Gastrocnemius medialis (tissue), 4 donors: ENCODE measurements at regions not wholly inside any gene's neighbourhood (a gene's known extent, or its start where the extent isn't known, plus 50 kb on each side); places are given as distances from the start of the nearest gene placed in this dataset.

Experiments used
- ATAC-seq, 2 donors: fragments of 150-250 bp; one replicate each; pipeline ENCODE4 v1.9.1; 2016
- DNase-seq, 2 donors: peaks; one replicate each; pipeline ENCODE4 v3.0.0-alpha.2; 2019
- H3K27ac ChIP-seq, 4 donors: fragments of 200-600 bp; sonication (generic); 1 replicate in 1 of 4; 2 replicates in 3 of 4; pipeline ENCODE4 v1.5.1; 2016 to 2018; ENCODE audit warnings: mild to moderate bottlenecking in 2 of 4, moderate library complexity in 1 of 4
- H3K27me3 ChIP-seq, 3 donors: fragments of 200-600 bp; sonication (generic) in 2 of 3; 1 replicate in 1 of 3; 2 replicates in 2 of 3; pipeline versions ENCODE4 v1.5.1 to v1.6.0; 2016 to 2019; ENCODE audit warnings: mild to moderate bottlenecking in 1 of 3, moderate library complexity in 1 of 3
- H3K36me3 ChIP-seq, 2 donors: fragments of 200-600 bp; sonication (generic) in 1 of 2; one replicate each; pipeline ENCODE4 v1.5.1; 2017 to 2018
- H3K4me1 ChIP-seq, 2 donors: fragments of 200-600 bp; sonication (generic) in 1 of 2; one replicate each; pipeline ENCODE4 v1.5.1; 2016 to 2017; ENCODE audit warnings: mild to moderate bottlenecking in 2 of 2
- H3K4me3 ChIP-seq, 4 donors: fragments of 200-600 bp; sonication (generic) in 3 of 4; 1 replicate in 1 of 4; 2 replicates in 3 of 4; pipeline ENCODE4 v1.5.1; 2016 to 2019; ENCODE audit warnings: mild to moderate bottlenecking in 2 of 4
- H3K9me3 ChIP-seq, 3 donors: fragments of 200-600 bp; sonication (generic) in 2 of 3; 1 replicate in 1 of 3; 2 replicates in 2 of 3; pipeline ENCODE4 v1.5.1; 2016 to 2019
- POLR2A ChIP-seq, 2 donors: fragments of 450-650 bp; IDR thresholded peaks; one replicate each; pipeline ENCODE4 v1.6.1; 2017; ENCODE audit warnings: antibody characterized with exemption in 2 of 2, mild to moderate bottlenecking in 2 of 2, moderate library complexity in 2 of 2
- in situ Hi-C, 4 donors: fragments of 200-750 bp; cut with MboI; loops; one replicate each; pipeline versions ENCODE4 v1.15.0 to v1.8.0; 2017; ENCODE audit warnings: low sequenced_read_pairs in 4 of 4
- intact Hi-C: fragments of 100-400 bp; cut with DNase I; formaldehyde crosslinking; loops from one replicate; pipeline ENCODE4 v1.15.1; 2023; ENCODE audit warnings: low total_unique reads
- TF ChIP-seq, protein P1 (sequence below), 5 experiments: fragments of 450-650 bp in 3 of 5; fragments of 200-600 bp in 2 of 5; sonication (generic) in 2 of 5; IDR thresholded peaks in 4 of 5; conservative IDR thresholded peaks in 1 of 5; 1 replicate in 4 of 5; 2 replicates in 1 of 5; pipeline ENCODE4 v1.5.1; 2016 to 2019; ENCODE audit warnings: antibody characterized with exemption in 5 of 5, mild to moderate bottlenecking in 3 of 5, moderate library complexity in 3 of 5

DNA sequence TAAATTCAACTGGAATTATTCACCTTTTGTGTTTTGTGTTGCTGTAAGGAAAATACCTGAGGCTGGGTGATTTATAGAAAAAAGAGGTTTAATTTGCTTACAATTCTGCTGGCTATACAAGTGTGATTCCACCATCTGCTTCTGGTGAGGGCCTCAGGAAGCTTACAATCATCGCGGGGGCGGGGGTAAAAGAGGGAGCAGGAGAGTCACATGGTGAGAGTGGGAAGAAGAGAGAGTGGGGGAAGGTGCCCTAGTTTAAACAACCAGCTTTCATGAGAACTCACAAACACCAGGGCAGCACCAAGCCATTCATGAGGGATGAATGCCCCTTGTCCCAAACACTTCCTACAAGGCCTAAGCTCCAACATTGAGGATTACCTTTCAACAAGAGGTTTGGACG lies 760.7 kb upstream of the PCDH9 start:
- no peak for TF ChIP-seq POLR2A (IDR thresholded peaks at IDR 0.05)
- TF ChIP-seq, protein P1, sequence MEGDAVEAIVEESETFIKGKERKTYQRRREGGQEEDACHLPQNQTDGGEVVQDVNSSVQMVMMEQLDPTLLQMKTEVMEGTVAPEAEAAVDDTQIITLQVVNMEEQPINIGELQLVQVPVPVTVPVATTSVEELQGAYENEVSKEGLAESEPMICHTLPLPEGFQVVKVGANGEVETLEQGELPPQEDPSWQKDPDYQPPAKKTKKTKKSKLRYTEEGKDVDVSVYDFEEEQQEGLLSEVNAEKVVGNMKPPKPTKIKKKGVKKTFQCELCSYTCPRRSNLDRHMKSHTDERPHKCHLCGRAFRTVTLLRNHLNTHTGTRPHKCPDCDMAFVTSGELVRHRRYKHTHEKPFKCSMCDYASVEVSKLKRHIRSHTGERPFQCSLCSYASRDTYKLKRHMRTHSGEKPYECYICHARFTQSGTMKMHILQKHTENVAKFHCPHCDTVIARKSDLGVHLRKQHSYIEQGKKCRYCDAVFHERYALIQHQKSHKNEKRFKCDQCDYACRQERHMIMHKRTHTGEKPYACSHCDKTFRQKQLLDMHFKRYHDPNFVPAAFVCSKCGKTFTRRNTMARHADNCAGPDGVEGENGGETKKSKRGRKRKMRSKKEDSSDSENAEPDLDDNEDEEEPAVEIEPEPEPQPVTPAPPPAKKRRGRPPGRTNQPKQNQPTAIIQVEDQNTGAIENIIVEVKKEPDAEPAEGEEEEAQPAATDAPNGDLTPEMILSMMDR (IDR thresholded peaks at IDR 0.05 in 4 of 5, conservative IDR thresholded peaks at IDR 0.05 in 1 of 5) = no peak
- in situ Hi-C loops = no loop called here
- intact Hi-C loops = no loop called here

GRCh38 chr13:67986234-67986633 lies 756.1 kb upstream of the PCDH9 start:
- Histone ChIP-seq H3K27ac (no peak overlapping the region), H3K9me3 (no peaks in the 10 kb centered on the region), H3K36me3 (no peaks in the 10 kb centered on the region), H3K4me1 (no peaks in the 10 kb centered on the region), H3K4me3 (no peak overlapping the region), H3K27me3 (no peaks in the 10 kb centered on the region)
- DNase-seq (no peak), ATAC-seq (no peak)
- TF ChIP-seq, protein P1 (IDR thresholded peaks at IDR 0.05 in 4 of 5, conservative IDR thresholded peaks at IDR 0.05 in 1 of 5) = no peak
- intact Hi-C loops (no loop called here), in situ Hi-C loops (no loop called here)

More for the DNA sequence above, 760.7 kb upstream of the PCDH9 start:
- Histone ChIP-seq H3K36me3 (no peaks in the 10 kb centered on the region), H3K4me1 (no peaks in the 10 kb centered on the region), H3K27me3 (no peaks in the 10 kb centered on the region), H3K4me3 (no peak overlapping the region), H3K27ac (no peak overlapping the region), H3K9me3 (no peaks in the 10 kb centered on the region)
- ATAC-seq (no peak), DNase-seq (no peak)

GRCh38 chr13:67977066-67977465 lies 746.9 kb upstream of the PCDH9 start:
- ATAC-seq = no peak
- Histone ChIP-seq H3K4me3 (no peak overlapping the region), H3K36me3 (no peaks in the 10 kb centered on the region), H3K27ac (no peak overlapping the region), H3K4me1 (no peaks in the 10 kb centered on the region), H3K9me3 (no peaks in the 10 kb centered on the region), H3K27me3 (no peaks in the 10 kb centered on the region)
- in situ Hi-C loops = no loop called here
- intact Hi-C loops = no loop called here
- no peak for TF ChIP-seq POLR2A (IDR thresholded peaks at IDR 0.05)
- TF ChIP-seq, protein P1 (IDR thresholded peaks at IDR 0.05 in 4 of 5, conservative IDR thresholded peaks at IDR 0.05 in 1 of 5) = no peak
- no peak for DNase-seq

DNA sequence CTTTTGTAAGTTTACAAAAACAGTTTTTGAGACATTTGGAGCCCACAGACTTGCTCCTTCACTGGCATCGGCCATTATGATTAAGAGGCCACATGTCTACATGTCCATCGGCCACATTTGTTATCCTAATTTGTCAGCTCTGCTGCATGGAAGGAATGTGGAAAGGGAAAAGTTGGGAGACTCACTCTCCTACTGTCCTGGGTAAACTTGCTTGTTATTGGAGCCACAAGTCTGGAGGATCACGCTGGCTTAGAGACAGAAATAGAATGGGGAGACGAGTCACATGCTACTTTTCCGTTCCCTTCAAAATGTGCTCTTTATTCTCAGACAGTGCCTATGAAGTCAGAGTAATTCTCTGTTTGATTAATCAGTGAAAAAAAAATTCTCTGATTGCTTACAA lies 741.2 kb upstream of the PCDH9 start:
- TF ChIP-seq, protein P1 (IDR thresholded peaks at IDR 0.05 in 4 of 5, conservative IDR thresholded peaks at IDR 0.05 in 1 of 5) = no peak
- no peak for TF ChIP-seq POLR2A (IDR thresholded peaks at IDR 0.05)
- no peaks in the 10 kb centered on the region for H3K4me1 ChIP-seq
- intact Hi-C loops (no loop called here), in situ Hi-C loops (no loop called here)
- H3K9me3 ChIP-seq = no peaks in the 10 kb centered on the region
- no peaks in the 10 kb centered on the region for H3K36me3 ChIP-seq
- no peaks in the 10 kb centered on the region for H3K27me3 ChIP-seq
- DNase-seq (no peak), ATAC-seq (no peak)
- H3K27ac ChIP-seq = no peak overlapping the region
- no peak overlapping the region for H3K4me3 ChIP-seq

DNA sequence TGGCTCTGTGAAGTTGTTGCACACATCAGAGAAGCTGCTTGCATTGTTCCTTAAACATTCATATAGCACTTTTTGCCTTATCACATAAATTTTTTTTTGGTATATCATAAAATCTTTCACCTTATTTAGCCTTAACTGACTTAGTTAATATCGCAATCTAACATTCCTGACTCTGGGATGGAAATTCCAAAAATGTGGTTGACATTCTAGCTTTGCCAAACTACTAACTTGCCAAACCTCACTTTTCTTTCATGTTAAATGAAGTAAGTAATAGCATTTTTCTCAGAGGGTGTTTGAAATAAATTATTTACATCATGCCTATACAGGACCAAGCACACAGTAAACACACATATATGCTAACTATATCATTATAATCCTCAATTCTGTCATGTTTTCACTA lies 736.9 kb upstream of the PCDH9 start:
- intact Hi-C loops = no loop called here
- H3K36me3 ChIP-seq = no peaks in the 10 kb centered on the region
- H3K27ac ChIP-seq = no peak overlapping the region
- H3K9me3 ChIP-seq = no peaks in the 10 kb centered on the region
- TF ChIP-seq, protein P1 (IDR thresholded peaks at IDR 0.05 in 4 of 5, conservative IDR thresholded peaks at IDR 0.05 in 1 of 5) = no peak
- TF ChIP-seq POLR2A (IDR thresholded peaks at IDR 0.05) = no peak
- no peaks in the 10 kb centered on the region for H3K4me1 ChIP-seq
- DNase-seq = no peak
- no peak overlapping the region for H3K4me3 ChIP-seq
- H3K27me3 ChIP-seq = no peaks in the 10 kb centered on the region
- in situ Hi-C loops = no loop called here
- ATAC-seq = no peak
